Smooth muscle cell (in vitro differentiated cells): ENCODE measurements at regions not wholly inside any gene's neighbourhood (a gene's known extent, or its start where the extent isn't known, plus 50 kb on each side); places are given as distances from the start of the nearest gene placed in this dataset.

Source experiments
- DNase-seq: peaks from one replicate; lab custom pipeline; 2025; ENCODE audit not compliant: unreplicated experiment; lab: John Stamatoyannopoulos, UW
- H2AFZ ChIP-seq: fragments of 200-600 bp; sonication (generic); 2 replicates; pipeline ENCODE4 v1.6.0; 2016; ENCODE audit warnings: antibody characterized with exemption, low read depth, mild to moderate bottlenecking
- H3F3A ChIP-seq: fragments of 200-600 bp; sonication (generic); 2 replicates; pipeline ENCODE4 v1.6.0; 2017; ENCODE audit warnings: antibody characterized with exemption, low read depth
- H3K27ac ChIP-seq: fragments of 200-600 bp; sonication (generic); 2 replicates; pipeline ENCODE4 v1.5.1; 2016; ENCODE audit warnings: low read depth, mild to moderate bottlenecking
- H3K27me3 ChIP-seq: fragments of 200-600 bp; sonication (generic); 2 replicates; pipeline ENCODE4 v1.6.1; 2016; ENCODE audit warnings: low read depth, mild to moderate bottlenecking
- H3K36me3 ChIP-seq: fragments of 200-600 bp; sonication (generic); 2 replicates; pipeline ENCODE4 v1.5.1; 2016; ENCODE audit warnings: low read depth
- H3K4me1 ChIP-seq: fragments of 200-600 bp; sonication (generic); 2 replicates; pipeline ENCODE4 v1.5.1; 2016; ENCODE audit warnings: low read depth
- H3K4me2 ChIP-seq: fragments of 200-600 bp; sonication (generic); 2 replicates; pipeline ENCODE4 v1.6.0; 2016; ENCODE audit warnings: mild to moderate bottlenecking
- H3K4me3 ChIP-seq: fragments of 200-600 bp; sonication (generic); 2 replicates; pipeline ENCODE4 v1.5.1; 2016; ENCODE audit warnings: mild to moderate bottlenecking
- H3K79me2 ChIP-seq: fragments of 200-600 bp; sonication (generic); 2 replicates; pipeline ENCODE4 v1.6.0; 2016; ENCODE audit warnings: low read depth, mild to moderate bottlenecking
- H3K9ac ChIP-seq: fragments of 200-600 bp; sonication (generic); 2 replicates; pipeline ENCODE4 v1.6.0; 2016; ENCODE audit warnings: low read depth
- H3K9me3 ChIP-seq: fragments of 200-600 bp; sonication (generic); replicated peaks from 2 replicates; pipeline ENCODE4 v1.5.1; 2016; ENCODE audit warnings: low read depth
- H4K20me1 ChIP-seq: fragments of 200-600 bp; sonication (generic); 2 replicates; pipeline ENCODE4 v1.6.0; 2016; ENCODE audit warnings: low read depth
- CTCF ChIP-seq: fragments of 200-600 bp; sonication (generic); IDR thresholded peaks from 2 replicates; pipeline ENCODE4 v1.5.1; 2017; ENCODE audit warnings: borderline replicate concordance, mild to moderate bottlenecking, antibody characterized with exemption; ENCODE audit not compliant: insufficient read depth, poor library complexity, severe bottlenecking
- WGBS: methylation state at CpG from one replicate; pipeline ENCODE4 v1.1.7; 2016; ENCODE audit warnings: low lambda C conversion rate; 5-methylcytosine and 5-hydroxymethylcytosine counted together

- no peak overlapping the region for H3K27ac ChIP-seq
- no peak overlapping the region for H3K4me2 ChIP-seq
- H3F3A ChIP-seq = no peaks in the 10 kb centered on the region
- DNase-seq = no peak
- H3K9ac ChIP-seq = no peak overlapping the region
- H3K4me1 ChIP-seq = no peaks in the 10 kb centered on the region
- peak overlapping the region; percentile 54 for H2AFZ ChIP-seq
- H3K9me3 ChIP-seq = no peaks in the 10 kb centered on the region
- no peak overlapping the region for H3K4me3 ChIP-seq
- H3K36me3 ChIP-seq = no peaks in the 10 kb centered on the region
- 65% methylated on average over 13 of the region's 13 CpGs for WGBS
- no peaks in the 10 kb centered on the region for H3K27me3 ChIP-seq
- TF ChIP-seq CTCF = no peak
- no peaks in the 10 kb centered on the region for H3K79me2 ChIP-seq
- no peaks in the 10 kb centered on the region for H4K20me1 ChIP-seq
These were observed 192.3 kb upstream of the FOXF1 start for GRCh38 chr16:86317813-86318650.

GRCh38 chr16:86319585-86320236 lies 190.6 kb upstream of the FOXF1 start:
- H3K9ac ChIP-seq = no peak overlapping the region
- TF ChIP-seq CTCF = no peak
- H3K27ac ChIP-seq = peak overlapping the region; percentile 14
- no peak overlapping the region for H2AFZ ChIP-seq
- 57% methylated on average over 13 of the region's 13 CpGs for WGBS
- no peaks in the 10 kb centered on the region for H4K20me1 ChIP-seq
- no peaks in the 10 kb centered on the region for H3K36me3 ChIP-seq
- no peaks in the 10 kb centered on the region for H3K79me2 ChIP-seq
- H3F3A ChIP-seq = no peaks in the 10 kb centered on the region
- no peak for DNase-seq
- no peaks in the 10 kb centered on the region for H3K9me3 ChIP-seq
- peak overlapping the region; percentile 58 for H3K4me2 ChIP-seq
- H3K4me1 ChIP-seq = no peaks in the 10 kb centered on the region
- H3K27me3 ChIP-seq = no peaks in the 10 kb centered on the region
- H3K4me3 ChIP-seq = no peak overlapping the region

GRCh38 chr16:86320237-86320595 lies 190.1 kb upstream of the FOXF1 start:
- Histone ChIP-seq H3K27ac (peak overlapping the region; percentile 14), H3F3A (no peaks in the 10 kb centered on the region), H2AFZ (no peak overlapping the region), H3K4me2 (peak overlapping the region; percentile 58), H3K9ac (no peak overlapping the region), H4K20me1 (no peaks in the 10 kb centered on the region), H3K36me3 (no peaks in the 10 kb centered on the region), H3K27me3 (no peaks in the 10 kb centered on the region), H3K4me1 (no peaks in the 10 kb centered on the region), H3K9me3 (no peaks in the 10 kb centered on the region), H3K79me2 (no peaks in the 10 kb centered on the region), H3K4me3 (no peak overlapping the region)
- TF ChIP-seq CTCF = no peak
- 67% methylated on average over 3 of the region's 3 CpGs for WGBS
- DNase-seq = no peak

- H3K9ac ChIP-seq = no peak overlapping the region
- no peak overlapping the region for H3K27ac ChIP-seq
- no peaks in the 10 kb centered on the region for H3K27me3 ChIP-seq
- no peaks in the 10 kb centered on the region for H3F3A ChIP-seq
- no peaks in the 10 kb centered on the region for H3K9me3 ChIP-seq
- no peaks in the 10 kb centered on the region for H3K36me3 ChIP-seq
- no peak overlapping the region for H2AFZ ChIP-seq
- no peak overlapping the region for H3K4me3 ChIP-seq
- H3K4me2 ChIP-seq = no peak overlapping the region
- no peak for DNase-seq
- no peaks in the 10 kb centered on the region for H4K20me1 ChIP-seq
- WGBS = 92% methylated on average over 9 of the region's 9 CpGs
- no peaks in the 10 kb centered on the region for H3K4me1 ChIP-seq
- no peak for TF ChIP-seq CTCF
- H3K79me2 ChIP-seq = no peaks in the 10 kb centered on the region
These were observed 188.8 kb upstream of the FOXF1 start for GRCh38 chr16:86321491-86321890.
